M059J (cell line): ENCODE measurements at regions not wholly inside any gene's neighbourhood (a gene's known extent, or its start where the extent isn't known, plus 50 kb on each side); places are given as distances from the start of the nearest gene placed in this dataset.
"Not testable (repeated sequence)": the region's sequence is repeated elsewhere in the genome, so short reads cannot be mapped to it uniquely, and the experiment has no call there.

Experiments used
- DNase-seq: peaks from one replicate; pipeline ENCODE4 v3.0.0-alpha.2; 2012; ENCODE audit warnings: low read depth

DNA sequence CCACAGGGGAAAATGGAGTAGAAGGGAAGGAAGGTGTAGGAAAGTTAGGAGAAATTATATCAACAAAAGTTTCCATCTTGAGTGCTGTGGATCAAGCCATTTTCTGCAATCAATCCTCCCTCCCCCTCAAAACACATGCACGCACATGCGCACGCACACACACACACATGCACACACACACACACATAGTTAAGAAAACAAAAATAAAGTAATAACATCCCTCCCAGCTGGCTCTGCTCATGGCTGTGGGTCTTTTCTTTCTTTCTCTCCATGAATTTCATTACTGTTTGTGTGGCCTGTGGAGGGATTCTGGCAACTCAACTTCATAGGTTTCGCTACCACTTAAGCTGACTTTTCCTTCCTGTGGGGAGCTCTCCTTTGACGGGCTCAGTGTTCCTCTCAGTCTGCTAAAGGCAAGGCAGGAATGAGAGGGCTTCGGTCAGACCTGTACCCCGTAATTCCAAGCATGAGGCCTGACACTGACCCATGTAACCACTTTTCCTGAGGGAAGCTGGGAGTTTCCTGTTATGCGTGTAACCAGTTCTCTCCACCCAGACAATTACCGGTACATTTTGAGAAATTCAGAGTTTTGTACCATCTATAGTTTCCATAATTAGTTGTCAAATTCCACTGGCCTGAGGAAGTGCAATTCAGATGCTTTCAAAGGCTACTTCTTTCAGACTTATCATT lies 79.8 kb downstream of the ZNF92 start:
- DNase-seq, result no peak

DNA sequence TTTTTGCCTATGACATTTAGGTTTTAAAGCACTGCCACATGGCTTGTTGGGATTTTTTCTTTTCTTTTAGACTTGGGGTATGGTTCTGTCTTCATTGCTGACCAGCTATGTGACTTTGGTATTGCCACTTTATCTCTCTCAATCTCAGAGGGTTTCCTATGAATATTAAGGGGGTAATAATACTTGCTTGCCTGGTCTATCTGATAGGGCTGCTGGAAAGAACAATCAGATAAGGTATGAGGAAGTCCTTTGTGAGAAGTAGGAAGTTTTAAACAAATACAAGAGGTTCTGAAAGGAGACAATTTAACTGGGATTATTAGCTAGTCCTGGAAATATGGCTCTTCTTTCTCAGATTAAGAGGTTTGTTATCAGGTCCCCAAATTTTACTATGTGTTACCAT lies 80.8 kb downstream of the ZNF92 start:
- DNase-seq, result no peak

DNA sequence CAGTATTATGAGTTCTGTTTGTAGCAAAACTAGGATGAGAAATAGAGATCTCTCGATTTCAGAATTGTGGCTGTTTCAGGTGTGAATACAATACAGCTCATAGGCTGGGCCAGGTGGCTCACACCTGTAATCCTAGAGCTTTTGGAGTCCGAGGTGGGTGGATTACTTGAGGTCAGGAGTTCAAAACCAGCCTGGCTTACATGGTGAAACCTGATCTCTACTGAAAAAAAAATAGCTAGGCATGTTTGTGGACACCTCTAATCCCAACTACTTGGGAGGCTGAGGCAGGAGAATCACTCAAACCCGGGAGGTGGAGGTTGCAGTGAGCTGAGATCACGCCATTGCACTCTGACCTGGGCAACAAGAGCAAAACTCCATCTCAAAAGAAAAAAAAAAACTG lies 81.4 kb downstream of the ZNF92 start:
- DNase-seq, result not testable (repeated sequence)

DNA sequence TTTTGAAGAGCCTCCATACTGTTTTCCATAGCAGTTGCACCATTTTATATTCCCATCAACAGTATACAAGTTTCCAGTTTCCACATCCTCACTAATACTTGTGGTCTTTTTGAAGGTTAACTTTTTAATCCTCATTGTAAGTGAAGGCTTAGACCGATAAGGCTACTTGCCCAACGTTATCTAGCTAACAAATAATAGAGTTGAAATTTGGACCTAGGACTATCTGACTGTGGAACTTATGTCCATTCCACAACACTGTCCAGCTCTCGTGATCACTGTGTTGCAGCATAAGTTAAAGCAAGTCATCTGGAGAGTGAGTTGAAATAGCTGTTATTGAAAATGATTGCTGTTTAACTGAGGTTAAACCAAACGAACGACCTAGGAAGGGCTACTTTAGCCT lies 84.0 kb downstream of the ZNF92 start:
- no peak for DNase-seq

DNA sequence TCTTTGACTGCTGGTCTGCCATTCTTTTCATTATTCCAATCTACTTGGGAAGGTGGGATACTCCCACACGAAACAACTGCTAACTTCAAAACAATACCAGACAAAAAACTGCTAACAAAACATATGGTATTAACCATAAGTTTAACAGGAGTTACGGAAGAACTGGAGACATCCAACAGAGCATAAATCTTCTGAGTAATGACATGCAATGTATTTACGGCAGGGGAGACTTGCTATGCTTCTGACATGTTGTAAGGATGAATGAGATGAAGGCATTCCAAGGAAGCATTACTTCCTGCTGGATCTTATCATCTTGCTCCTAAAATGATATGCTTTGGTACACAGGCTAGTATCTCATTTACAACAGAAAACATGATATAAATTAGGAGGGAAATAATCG lies 85.8 kb downstream of the ZNF92 start:
- DNase-seq, result no peak

DNA sequence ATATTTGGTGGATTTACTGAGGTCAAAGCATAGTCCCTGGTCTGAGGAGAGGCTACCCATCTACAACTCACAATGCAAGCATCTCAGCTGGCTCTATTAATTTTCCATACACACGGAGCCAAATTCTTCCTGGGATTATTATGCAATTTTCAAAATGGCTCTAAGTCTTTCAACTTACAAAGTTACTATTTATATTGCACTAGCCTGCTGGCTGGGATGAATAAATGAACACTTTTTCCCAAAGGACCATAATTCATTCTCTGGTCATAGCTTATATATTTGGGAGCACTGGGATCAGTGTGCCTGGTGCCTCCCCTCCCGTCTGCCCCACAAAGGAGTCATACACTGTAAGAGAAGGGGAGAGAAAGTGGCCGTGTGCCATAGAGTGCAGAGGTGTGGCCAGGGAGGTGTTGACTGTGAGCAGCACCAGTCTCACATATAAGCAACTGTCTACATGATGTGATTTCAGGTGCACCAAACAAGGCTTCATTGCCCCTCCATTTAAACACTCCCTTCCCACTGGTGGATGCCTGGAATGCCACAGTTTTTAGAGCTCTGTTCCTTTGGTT lies 88.6 kb downstream of the ZNF92 start:
- DNase-seq, result no peak

DNA sequence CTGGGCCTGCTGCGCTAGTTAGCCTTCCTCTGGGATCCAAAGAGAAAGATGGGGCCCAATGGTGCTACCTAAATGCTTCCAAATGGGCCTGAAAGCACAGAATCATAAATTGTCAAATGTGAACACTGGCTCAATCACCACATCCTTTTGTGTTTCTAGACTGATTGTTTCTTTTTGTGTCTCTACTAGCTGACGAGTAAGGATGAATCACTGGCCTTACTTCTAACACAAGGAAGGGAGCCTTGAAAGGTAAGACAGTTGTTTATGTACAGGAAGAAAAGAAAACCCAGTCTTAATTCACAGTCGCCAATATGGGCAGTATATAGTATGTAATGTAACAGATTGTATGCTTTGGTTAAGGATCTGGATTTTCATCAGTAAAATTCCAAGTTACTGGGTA lies 89.5 kb downstream of the ZNF92 start:
- DNase-seq, result peak; percentile 54

DNA sequence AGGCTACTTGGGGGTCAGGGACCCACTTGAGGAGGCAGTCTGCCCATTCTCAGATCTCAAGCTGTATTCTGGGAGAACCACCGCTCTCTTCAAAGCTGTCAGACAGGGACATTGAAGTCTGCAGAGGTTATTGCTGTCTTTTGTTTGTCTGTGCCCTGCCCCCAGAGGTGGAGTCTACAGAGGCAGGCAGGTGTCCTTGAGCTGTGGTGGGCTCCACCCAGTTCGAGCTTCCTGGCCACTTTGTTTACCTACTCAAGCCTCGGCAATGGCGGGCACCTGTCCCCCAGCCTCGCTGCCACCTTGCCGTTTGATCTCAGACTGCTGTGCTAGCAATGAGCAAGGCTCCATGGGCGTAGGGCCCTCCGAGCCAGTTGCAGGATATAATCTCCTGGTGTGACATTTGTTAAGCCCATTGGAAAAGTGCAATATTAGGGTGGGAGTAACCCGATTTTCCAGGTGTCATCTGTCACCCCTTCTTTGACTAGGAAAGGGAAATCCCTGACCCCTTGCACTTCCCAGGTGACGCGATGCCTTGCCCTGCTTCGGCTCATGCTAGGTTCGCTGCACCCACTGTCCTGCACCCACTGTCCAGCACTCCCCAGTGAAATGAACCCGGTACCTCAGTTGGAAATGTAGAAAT lies 96.4 kb downstream of the ZNF92 start:
- not testable (repeated sequence) for DNase-seq

DNA sequence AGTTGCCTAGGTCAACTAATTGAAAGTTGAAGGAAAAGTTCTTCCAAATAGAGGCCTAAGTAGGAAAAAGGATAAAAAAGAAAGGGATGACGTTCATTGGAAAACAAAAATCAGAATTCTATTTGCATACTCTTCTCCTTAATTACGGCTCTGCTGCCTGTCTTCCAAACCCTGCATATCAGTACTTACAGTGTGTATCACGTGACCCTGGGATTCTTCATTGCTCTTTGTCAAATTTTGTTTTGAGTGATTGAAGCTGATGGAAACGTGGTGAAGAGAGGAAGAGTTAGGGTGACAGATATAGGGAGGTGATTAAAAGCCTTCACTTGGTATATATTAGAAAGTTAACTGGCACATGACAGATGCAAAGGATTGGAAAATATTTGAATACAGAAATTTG lies 97.9 kb downstream of the ZNF92 start:
- no peak for DNase-seq

DNA sequence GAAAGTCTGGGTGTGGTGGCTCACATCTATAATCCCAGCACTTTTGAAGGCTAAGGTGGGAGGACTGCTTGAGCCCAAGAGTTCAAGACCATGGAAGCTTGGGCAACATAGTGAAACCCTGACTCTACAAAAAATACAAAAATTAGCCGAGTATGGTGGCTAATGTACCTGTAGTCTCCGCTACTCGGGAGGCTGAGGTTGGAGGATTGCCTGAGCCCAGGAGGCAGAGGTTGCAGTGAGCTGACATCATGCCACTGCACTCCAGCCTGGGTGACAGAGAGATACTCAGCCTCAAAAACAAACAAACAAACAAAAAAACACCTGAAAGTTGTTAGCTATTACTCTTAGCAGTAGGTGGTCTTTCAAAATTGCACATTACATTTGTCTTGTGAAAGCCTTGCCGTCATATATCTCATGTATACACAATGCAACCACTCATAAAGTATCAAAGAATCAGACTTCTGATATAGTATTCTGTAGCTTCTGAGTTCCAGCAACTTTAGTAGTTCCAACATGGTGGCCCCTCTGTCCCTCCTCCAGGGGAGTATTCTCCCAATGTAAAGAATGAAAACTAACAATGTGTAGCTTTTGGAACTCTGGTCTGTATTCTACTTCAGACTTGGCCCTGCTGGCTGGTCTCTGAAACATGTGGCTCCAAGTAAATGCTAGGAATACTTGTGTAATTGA lies 101.5 kb downstream of the ZNF92 start:
- no peak for DNase-seq

DNA sequence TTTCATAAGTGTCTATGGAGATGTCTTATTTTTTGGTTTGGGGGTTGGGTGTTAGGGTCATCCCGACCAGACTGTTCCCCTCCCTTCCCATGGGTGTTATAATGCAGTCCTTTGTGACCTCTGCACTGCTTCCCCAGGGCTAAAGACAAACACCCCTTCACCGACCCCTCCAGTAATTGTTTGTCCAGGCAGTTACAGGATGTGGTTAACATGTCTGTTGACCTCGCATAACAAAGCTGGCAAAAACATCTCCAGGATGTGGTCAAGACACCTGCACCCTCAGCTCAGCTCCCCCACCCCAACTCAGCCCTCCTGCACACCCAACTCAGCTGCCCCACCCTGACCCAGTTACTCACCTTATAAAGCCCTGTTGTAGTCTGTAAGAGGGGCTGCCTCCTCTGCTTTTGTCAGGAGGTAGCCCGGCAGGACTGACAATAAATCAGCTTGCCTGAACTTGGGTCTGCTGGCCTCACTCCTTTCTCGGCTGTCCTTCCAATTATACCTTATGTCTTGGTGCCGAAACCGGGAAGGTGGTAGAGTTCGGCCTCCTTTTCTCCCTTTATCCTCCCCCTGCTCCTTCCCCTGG lies 102.2 kb downstream of the ZNF92 start:
- DNase-seq, result peak; percentile 83

DNA sequence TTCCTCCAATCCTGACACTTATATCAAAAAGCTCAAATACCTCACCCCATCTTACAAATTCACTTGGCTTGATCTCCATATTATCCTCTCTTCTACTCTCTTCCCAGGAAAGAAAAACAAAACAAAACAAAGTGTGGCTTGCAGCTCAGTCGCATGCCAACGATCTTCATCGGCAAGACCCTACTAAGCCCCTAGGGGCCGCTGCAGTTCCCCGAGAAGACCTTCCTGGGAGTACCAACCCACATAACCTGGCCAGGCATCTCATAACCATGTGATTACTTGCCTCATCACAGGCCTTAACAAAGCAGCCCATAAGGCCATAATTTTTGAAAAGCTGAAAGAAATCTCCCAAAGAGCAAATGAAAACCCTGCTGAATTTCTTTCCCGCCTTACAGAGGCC lies 103.7 kb downstream of the ZNF92 start:
- peak; percentile 57 for DNase-seq

DNA sequence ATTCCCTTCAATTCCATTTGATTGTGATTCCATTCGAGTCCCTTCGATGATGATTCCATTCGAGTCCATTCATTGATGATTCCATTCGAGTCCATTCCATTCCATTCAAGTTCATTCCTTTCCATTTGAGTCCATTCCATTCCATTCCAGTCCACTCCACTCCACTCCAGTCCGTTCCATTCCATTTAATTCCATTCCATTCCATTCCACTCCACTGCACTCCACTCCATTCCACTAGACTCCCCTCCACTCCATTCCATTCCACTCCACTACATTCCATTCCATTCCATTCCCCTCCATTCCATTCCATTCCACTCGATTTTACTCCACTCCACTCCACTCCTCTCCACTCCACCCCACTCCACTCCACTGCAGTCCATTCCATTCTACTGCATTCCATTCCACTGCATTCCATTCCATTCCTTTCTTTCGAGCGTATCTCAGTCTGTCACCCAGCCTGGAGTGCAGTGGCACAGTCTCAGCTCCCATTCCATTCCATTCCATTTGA lies 115.7 kb downstream of the ZNF92 start:
- DNase-seq, result no peak

DNA sequence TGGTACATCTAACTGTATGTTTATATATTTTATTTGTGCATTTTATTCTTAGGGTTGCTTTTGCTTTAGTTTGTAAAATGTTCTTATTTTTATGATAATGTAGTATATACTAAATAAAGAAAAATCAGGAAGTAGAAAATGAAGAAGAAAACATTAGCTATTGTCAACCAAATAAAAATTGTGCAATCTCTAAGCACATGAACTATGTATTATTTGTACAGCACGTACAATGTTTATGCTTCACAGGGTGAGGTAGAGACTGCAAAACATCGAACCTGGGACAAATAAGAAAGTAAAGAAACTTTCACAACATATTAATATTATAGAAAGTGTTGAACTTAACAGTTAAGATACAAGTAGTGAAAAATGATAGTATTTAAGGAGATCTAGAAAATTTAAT lies 123.0 kb downstream of the ZNF92 start:
- DNase-seq, result not testable (repeated sequence)

DNA sequence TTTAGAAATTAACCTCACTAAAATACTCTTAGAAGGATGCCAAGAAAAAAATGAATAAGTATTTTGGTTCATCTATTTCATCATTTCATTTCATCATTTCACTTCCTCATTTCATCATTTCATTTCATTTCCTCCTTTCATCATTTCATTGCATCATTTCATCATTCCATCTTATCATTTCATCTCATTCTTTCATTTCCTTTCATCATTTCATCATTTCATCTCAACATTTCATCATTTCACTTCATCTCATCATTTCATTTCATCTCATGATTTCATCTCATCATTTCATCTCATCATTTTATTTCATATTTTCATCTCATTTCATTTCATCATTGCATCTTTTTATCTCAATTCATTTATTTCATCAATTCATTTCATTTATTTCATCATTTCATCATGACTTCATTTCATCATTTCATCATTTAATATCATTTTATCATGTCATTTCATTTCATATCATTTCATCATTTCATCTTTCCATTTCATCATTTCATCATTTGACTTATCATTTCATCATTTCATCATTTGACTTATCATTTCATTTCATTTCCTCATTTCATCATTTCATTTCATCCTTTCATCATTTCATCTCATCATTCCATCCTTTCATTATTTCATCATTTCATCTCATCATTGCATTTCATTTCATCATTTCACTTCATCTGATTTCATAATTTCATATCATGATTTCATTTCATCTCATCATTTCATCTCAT lies 129.9 kb downstream of the ZNF92 start:
- DNase-seq, result no peak

DNA sequence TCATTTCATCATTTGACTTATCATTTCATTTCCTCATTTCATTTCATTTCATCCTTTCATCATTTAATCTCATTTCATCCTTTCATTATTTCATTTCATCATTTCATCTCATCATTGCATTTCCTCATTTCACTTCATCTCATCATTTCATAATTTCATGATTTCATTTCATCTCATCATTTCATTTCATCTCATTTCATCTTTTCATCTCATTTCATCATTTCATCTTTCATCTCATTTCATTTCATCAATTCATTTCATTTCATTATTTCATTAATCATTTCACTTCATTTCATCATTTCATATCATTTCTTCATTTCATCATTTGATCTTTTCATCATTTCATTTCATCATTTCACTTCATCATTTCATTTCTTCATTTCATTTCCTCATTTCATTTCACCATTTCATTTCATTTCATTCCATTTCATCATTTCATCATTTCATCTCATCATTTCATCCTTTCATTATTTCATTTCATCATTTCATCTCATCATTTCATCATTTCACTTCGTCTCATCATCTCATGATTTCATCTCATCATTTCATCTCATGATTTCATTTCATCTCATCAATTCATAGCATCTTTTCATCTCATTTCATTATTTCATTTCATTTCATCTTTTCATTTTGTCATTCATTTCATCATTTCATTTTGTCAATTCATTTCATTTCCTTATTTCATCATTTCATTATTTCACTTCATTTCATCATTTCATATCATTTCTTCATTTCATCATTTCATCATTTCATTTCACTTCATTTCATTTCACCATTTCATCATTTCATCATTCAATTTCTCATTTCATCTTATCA lies 131.1 kb downstream of the ZNF92 start:
- not testable (repeated sequence) for DNase-seq

DNA sequence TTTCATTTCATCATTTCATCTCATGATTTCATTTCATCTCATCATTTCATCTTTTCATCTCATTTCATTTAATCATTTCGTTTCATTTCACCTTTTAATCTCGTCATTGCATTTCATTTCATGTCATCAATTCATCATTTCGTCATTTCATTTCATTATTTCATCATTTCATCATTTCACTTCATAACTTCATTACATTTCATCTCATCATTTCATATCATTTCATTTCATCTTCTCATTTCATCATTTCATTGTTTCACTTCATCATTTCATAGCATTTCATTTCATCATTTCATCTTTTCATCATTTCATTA lies 131.6 kb downstream of the ZNF92 start:
- DNase-seq, result not testable (repeated sequence)

DNA sequence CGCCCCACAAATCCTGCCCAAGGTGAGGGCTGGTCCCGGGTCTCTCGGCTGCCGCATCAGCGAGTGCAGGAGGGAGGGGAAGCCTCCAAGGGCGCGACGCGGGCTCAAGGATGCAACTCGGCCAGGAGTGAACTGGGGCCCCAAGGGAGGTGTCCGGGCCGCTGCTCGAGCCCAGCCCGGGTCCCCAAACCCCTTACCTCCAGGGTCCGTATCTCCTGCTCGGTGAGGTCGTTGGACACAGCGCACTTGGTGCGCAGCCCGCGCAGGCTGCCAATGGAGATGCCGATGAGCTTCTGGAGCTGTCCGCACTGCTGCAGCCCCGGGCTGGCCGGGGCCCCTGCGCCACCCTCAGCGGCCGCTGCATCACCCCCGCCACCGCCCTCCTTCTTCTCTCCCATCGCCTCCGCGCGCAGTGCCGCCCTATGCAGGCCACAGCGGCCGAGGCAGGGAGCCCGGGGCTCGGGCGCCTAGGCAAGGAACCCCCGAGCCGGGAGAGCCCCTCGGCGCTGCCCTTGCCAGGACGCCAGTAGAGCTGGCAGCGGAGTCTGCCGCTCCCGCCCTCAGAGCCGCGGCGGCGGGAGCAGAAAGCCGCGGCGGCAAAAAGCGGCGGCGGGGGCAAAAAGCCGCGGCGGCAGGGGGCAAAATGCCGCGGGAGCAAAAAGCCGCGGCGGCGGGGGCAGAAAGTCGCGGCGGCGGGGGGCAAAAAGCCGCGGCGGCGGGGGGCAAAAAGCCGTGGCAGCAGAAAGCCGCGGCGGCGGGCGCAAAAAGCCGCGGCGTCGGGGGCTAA lies 135.1 kb downstream of the ZNF92 start:
- DNase-seq, result not testable (repeated sequence)

DNA sequence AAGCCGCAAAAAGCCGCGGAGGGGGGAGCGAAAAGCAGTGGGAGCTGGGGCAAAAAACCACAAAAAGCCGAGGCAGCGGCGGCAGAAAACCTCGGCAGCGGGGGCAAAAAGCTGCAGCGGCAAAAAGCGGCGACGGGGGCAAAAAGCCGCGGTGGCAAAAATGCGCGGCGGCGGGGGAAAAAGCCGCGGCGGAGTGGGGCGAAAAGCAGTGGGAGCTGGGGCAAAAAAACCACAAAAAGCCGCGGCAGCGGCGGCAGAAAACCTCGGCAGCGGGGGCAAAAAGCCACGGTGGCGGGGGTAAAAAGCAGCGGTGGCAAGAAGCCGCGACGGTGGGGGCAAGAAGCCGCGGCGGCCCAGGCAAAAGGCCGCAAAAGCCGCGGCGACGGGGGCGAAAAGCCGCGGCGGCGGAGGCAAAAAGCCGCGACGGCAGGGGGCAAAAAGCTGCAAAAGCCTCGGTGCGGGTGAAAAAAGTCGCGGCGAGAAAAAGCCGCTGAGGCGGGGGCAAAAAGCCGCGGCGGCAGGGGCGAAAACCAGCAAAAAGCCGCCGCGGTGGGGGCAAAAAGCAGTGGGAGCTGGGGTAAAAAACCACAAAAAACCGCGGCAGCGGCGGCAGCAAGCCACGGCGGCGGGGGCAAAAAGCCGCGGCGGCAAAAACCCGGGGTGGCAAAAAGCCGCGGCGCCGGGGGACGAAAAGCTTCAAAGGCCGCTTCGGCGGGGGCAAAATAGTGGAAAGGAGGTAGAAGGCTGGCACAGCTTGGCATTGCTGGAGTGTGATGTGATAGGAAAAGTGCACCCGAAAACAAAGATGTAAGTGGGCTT lies 135.9 kb downstream of the ZNF92 start:
- DNase-seq, result peak; percentile 14
